Ascending aorta (tissue), 2 donors: ENCODE measurements at regions not wholly inside any gene's neighbourhood (a gene's known extent, or its start where the extent isn't known, plus 50 kb on each side); places are given as distances from the start of the nearest gene placed in this dataset.

Experiments used
- DNase-seq, 2 donors: peaks; one replicate each; pipeline ENCODE4 v3.0.0-alpha.2; 2019; ENCODE audit warnings: low spot score in 2 of 2
- H3K27ac ChIP-seq, 2 donors: fragments of 200-600 bp; sonication (generic); one replicate each; pipeline ENCODE4 v1.5.1; 2016 to 2017; ENCODE audit warnings: mild to moderate bottlenecking in 1 of 2
- H3K27me3 ChIP-seq: fragments of 200-600 bp; sonication (generic); one replicate; pipeline ENCODE4 v1.5.1; 2017
- H3K36me3 ChIP-seq, 2 donors: fragments of 200-600 bp; sonication (generic); one replicate each; pipeline ENCODE4 v1.5.1; 2016
- H3K4me1 ChIP-seq, 2 donors: fragments of 200-600 bp; sonication (generic); one replicate each; pipeline ENCODE4 v1.5.1; 2016 to 2017; ENCODE audit warnings: mild to moderate bottlenecking in 1 of 2
- H3K4me3 ChIP-seq, 2 donors: fragments of 200-600 bp; sonication (generic); one replicate each; pipeline ENCODE4 v1.5.1; 2016 to 2017; ENCODE audit warnings: mild to moderate bottlenecking in 1 of 2
- H3K9me3 ChIP-seq, 2 donors: fragments of 200-600 bp; sonication (generic); one replicate each; pipeline ENCODE4 v1.5.1; 2016
- CTCF ChIP-seq, 3 experiments: fragments of 200-600 bp in 2 of 3; fragments of 450-650 bp in 1 of 3; sonication (generic) in 2 of 3; IDR thresholded peaks; one replicate each; pipeline ENCODE4 v1.5.1; 2016 to 2019; ENCODE audit warnings: antibody characterized with exemption in 3 of 3, mild to moderate bottlenecking in 1 of 3, moderate library complexity in 1 of 3
- intact Hi-C: fragments of 100-400 bp; cut with DNase I; formaldehyde crosslinking; loops from one replicate; pipeline ENCODE4 v1.15.1; 2023

- H3K9me3 ChIP-seq: no peaks in the 10 kb centered on the region
- no peaks in the 10 kb centered on the region for H3K36me3 ChIP-seq
- no peak for DNase-seq
- no peaks in the 10 kb centered on the region for H3K4me1 ChIP-seq
- no peak overlapping the region for H3K4me3 ChIP-seq
- no peaks in the 10 kb centered on the region for H3K27me3 ChIP-seq
- H3K27ac ChIP-seq: no peak overlapping the region
- TF ChIP-seq CTCF (IDR thresholded peaks at IDR 0.05): no peak
- intact Hi-C loops: no loop called here
Measured at GRCh38 chr5:31137676-31138075, 55.8 kb upstream of the CDH6 start.

DNA sequence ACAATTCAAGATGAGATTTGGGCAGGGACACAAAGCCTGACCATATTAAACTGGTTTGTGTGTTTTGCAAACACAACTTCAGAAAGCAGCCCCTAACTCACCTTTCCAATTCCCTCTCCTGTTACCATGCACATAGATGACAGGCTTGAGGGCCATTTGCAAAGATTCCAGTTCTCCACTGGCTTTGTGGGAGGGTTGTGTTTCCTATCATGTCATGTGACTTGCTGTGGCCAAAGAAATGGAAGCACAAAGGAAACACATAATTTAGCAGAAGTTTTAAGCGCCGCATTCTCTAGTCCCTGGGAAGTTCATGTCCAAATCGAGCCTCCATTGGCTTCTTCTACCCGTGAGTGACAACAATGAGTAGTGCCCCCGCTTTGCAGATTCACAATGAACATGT, 57.9 kb upstream of the CDH6 start:
- no peaks in the 10 kb centered on the region for H3K27me3 ChIP-seq
- no peak for DNase-seq
- H3K27ac ChIP-seq: no peak overlapping the region
- no peaks in the 10 kb centered on the region for H3K9me3 ChIP-seq
- intact Hi-C loops: no loop called here
- no peak overlapping the region for H3K4me3 ChIP-seq
- no peaks in the 10 kb centered on the region for H3K36me3 ChIP-seq
- no peak for TF ChIP-seq CTCF (IDR thresholded peaks at IDR 0.05)
- H3K4me1 ChIP-seq: no peaks in the 10 kb centered on the region

GRCh38 chr5:31133488-31133887, 60.0 kb upstream of the CDH6 start:
- intact Hi-C loops: no loop called here
- H3K27me3 ChIP-seq: no peaks in the 10 kb centered on the region
- H3K27ac ChIP-seq: no peak overlapping the region
- no peaks in the 10 kb centered on the region for H3K9me3 ChIP-seq
- H3K4me3 ChIP-seq: no peak overlapping the region
- DNase-seq: no peak
- TF ChIP-seq CTCF (IDR thresholded peaks at IDR 0.05): no peak
- H3K36me3 ChIP-seq: no peaks in the 10 kb centered on the region
- no peaks in the 10 kb centered on the region for H3K4me1 ChIP-seq

DNA sequence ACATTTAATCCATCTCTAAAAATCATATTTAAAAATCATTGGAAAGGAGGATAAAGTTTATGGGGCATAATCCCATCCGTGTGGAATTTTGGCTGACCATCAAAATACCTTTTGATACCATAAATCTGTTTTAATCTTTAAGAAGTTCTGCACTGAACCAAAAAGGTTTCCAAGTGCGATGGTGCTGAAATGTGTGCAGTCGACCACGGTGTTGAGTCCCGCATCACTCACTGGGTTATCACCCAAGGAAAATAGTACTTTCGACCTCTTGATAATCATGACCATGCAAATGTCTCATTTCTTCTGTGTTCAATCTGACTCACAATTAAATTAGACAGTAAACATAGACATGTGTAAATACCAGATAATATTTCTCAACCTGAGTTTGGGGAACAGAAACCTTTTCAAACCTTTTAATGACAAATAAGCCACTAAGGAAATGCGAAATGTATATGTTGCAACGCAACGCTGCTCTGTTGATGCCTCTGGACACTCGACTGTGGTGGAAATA, 62.0 kb upstream of the CDH6 start:
- no peaks in the 10 kb centered on the region for H3K4me1 ChIP-seq
- intact Hi-C loops: no loop called here
- TF ChIP-seq CTCF (IDR thresholded peaks at IDR 0.05): no peak

GRCh38 chr5:31130676-31131075, 62.8 kb upstream of the CDH6 start:
- H3K9me3 ChIP-seq: peaks cover 0 to 7% of the 10 kb centered on the region in 2 donors
- H3K27ac ChIP-seq: no peak overlapping the region
- no peaks in the 10 kb centered on the region for H3K4me1 ChIP-seq
- intact Hi-C loops: no loop called here
- no peak for DNase-seq
- H3K36me3 ChIP-seq: no peaks in the 10 kb centered on the region
- no peak overlapping the region for H3K4me3 ChIP-seq
- TF ChIP-seq CTCF (IDR thresholded peaks at IDR 0.05): no peak
- H3K27me3 ChIP-seq: no peaks in the 10 kb centered on the region

More for the DNA sequence above, 62.0 kb upstream of the CDH6 start:
- peaks cover 0 to 5% of the 10 kb centered on the region in 2 donors for H3K9me3 ChIP-seq
- no peak overlapping the region for H3K27ac ChIP-seq
- H3K36me3 ChIP-seq: no peaks in the 10 kb centered on the region
- H3K4me3 ChIP-seq: no peak overlapping the region
- DNase-seq: no peak
- H3K27me3 ChIP-seq: no peaks in the 10 kb centered on the region
